ENCODE measurements at regions not wholly inside any gene's neighbourhood (a gene's known extent, or its start where the extent isn't known, plus 50 kb on each side); places are given as distances from the start of the nearest gene placed in this dataset.

DNA sequence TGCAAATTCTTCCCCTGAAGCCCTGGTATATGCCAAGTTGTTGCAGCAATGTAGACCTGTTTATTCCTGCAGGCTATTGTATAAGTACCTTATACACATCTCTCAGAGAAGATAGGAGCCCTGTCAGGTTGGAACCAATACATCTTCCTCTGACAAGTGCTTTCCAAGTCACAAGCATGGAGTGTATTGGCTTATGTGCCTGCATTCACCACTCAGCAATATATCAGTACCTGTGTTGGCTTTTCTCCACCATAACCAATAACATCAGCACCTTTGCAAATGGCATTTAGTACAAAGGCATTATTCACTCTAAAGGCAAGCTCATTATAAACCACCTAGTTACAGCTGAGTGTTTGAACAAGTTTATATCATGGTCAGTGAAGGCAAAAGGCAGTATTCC, 611.7 kb upstream of the CNTN5 start:
- TF ChIP-seq, protein P1, sequence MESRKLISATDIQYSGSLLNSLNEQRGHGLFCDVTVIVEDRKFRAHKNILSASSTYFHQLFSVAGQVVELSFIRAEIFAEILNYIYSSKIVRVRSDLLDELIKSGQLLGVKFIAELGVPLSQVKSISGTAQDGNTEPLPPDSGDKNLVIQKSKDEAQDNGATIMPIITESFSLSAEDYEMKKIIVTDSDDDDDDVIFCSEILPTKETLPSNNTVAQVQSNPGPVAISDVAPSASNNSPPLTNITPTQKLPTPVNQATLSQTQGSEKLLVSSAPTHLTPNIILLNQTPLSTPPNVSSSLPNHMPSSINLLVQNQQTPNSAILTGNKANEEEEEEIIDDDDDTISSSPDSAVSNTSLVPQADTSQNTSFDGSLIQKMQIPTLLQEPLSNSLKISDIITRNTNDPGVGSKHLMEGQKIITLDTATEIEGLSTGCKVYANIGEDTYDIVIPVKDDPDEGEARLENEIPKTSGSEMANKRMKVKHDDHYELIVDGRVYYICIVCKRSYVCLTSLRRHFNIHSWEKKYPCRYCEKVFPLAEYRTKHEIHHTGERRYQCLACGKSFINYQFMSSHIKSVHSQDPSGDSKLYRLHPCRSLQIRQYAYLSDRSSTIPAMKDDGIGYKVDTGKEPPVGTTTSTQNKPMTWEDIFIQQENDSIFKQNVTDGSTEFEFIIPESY (IDR thresholded peaks at IDR 0.05): no peak
- TF ChIP-seq, protein P2, sequence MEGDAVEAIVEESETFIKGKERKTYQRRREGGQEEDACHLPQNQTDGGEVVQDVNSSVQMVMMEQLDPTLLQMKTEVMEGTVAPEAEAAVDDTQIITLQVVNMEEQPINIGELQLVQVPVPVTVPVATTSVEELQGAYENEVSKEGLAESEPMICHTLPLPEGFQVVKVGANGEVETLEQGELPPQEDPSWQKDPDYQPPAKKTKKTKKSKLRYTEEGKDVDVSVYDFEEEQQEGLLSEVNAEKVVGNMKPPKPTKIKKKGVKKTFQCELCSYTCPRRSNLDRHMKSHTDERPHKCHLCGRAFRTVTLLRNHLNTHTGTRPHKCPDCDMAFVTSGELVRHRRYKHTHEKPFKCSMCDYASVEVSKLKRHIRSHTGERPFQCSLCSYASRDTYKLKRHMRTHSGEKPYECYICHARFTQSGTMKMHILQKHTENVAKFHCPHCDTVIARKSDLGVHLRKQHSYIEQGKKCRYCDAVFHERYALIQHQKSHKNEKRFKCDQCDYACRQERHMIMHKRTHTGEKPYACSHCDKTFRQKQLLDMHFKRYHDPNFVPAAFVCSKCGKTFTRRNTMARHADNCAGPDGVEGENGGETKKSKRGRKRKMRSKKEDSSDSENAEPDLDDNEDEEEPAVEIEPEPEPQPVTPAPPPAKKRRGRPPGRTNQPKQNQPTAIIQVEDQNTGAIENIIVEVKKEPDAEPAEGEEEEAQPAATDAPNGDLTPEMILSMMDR (IDR thresholded peaks at IDR 0.05; ENCODE audit: low read depth, low read length, missing input control): no peak
- TF ChIP-seq GABPA (IDR thresholded peaks at IDR 0.05 in 1 of 2, conservative IDR thresholded peaks at IDR 0.05 in 1 of 2): no peak
- TF ChIP-seq NR2F2 (IDR thresholded peaks at IDR 0.05): no peak
- TF ChIP-seq TAF1 (conservative IDR thresholded peaks at IDR 0.05): no peak
- TF ChIP-seq RAD21 (IDR thresholded peaks at IDR 0.05): no peak
